Muscle of leg (tissue), 3 donors: ENCODE measurements at regions not wholly inside any gene's neighbourhood (a gene's known extent, or its start where the extent isn't known, plus 50 kb on each side); places are given as distances from the start of the nearest gene placed in this dataset.
A peak's percentile ranks its signal among the peaks of the same experiment; 100 is the strongest.

Experiments used
- DNase-seq: peaks from one replicate; pipeline ENCODE4 v3.0.0; 2013
- H3K27ac ChIP-seq: one replicate; pipeline ENCODE4 v1.5.1; 2013; ENCODE audit warnings: mild to moderate bottlenecking, low read length, control low read depth
- H3K27me3 ChIP-seq: one replicate; pipeline ENCODE4 v1.6.1; 2013; ENCODE audit warnings: low read length; ENCODE audit not compliant: control insufficient read depth, insufficient read depth
- H3K36me3 ChIP-seq: one replicate; pipeline ENCODE4 v1.6.1; 2013; ENCODE audit warnings: low read length; ENCODE audit not compliant: control insufficient read depth, insufficient read depth
- H3K4me1 ChIP-seq: one replicate; pipeline ENCODE4 v1.6.1; 2013; ENCODE audit warnings: low read length; ENCODE audit not compliant: control insufficient read depth, insufficient read depth
- H3K4me3 ChIP-seq: one replicate; pipeline ENCODE4 v1.5.1; 2013; ENCODE audit warnings: low read length, control low read depth
- H3K9me3 ChIP-seq: replicated peaks from 2 replicates; pipeline ENCODE4 v1.6.1; 2013; ENCODE audit warnings: low read depth, low read length; ENCODE audit not compliant: control insufficient read depth
- WGBS: methylation state at CpG from one replicate; pipeline ENCODE4 v1.1.5; 2013; ENCODE audit warnings: missing lambda C conversion rate; ENCODE audit not compliant: insufficient coverage; 5-methylcytosine and 5-hydroxymethylcytosine counted together

GRCh38 chrX:33741807-33742206, 390.3 kb downstream of the FAM47A start:
- Histone ChIP-seq H3K4me3 (no peak overlapping the region), H3K27ac (no peak overlapping the region), H3K27me3 (no peaks in the 10 kb centered on the region), H3K4me1 (no peaks in the 10 kb centered on the region), H3K9me3 (no peaks in the 10 kb centered on the region), H3K36me3 (no peaks in the 10 kb centered on the region)
- 67% methylated on average over 7 of the region's 11 CpGs for WGBS
- no peak for DNase-seq

- H3K4me3 ChIP-seq, result no peak overlapping the region
- no peak overlapping the region for H3K27ac ChIP-seq
- no peaks in the 10 kb centered on the region for H3K9me3 ChIP-seq
- DNase-seq, result peak; percentile 7
- H3K4me1 ChIP-seq, result no peaks in the 10 kb centered on the region
- WGBS, result no CpG with 5 or more reads among the region's 1 CpG
- H3K27me3 ChIP-seq, result no peaks in the 10 kb centered on the region
- no peaks in the 10 kb centered on the region for H3K36me3 ChIP-seq
These were observed 396.9 kb downstream of the FAM47A start for GRCh38 chrX:33735182-33735581.

- Histone ChIP-seq H3K36me3 (no peaks in the 10 kb centered on the region), H3K27me3 (peaks cover 12% of the 10 kb centered on the region), H3K4me1 (no peaks in the 10 kb centered on the region), H3K9me3 (no peaks in the 10 kb centered on the region), H3K27ac (peak overlapping the region; percentile 73), H3K4me3 (peak overlapping the region; percentile 50)
- DNase-seq, result peak; percentile 55
- WGBS, result 28% methylated on average over 30 of the region's 45 CpGs
These were observed 405.6 kb downstream of the FAM47A start for GRCh38 chrX:33726281-33727160.

- Histone ChIP-seq H3K9me3 (no peaks in the 10 kb centered on the region), H3K4me1 (no peaks in the 10 kb centered on the region), H3K27me3 (peaks cover 12% of the 10 kb centered on the region), H3K27ac (peak overlapping the region; percentile 73), H3K4me3 (peak overlapping the region; percentile 50), H3K36me3 (no peaks in the 10 kb centered on the region)
- 6% methylated on average over 12 of the region's 15 CpGs for WGBS
- peak; percentile 89 for DNase-seq
These were observed 406.4 kb downstream of the FAM47A start for GRCh38 chrX:33725535-33726210.

- no peak overlapping the region for H3K27ac ChIP-seq
- no peak for DNase-seq
- H3K9me3 ChIP-seq, result no peaks in the 10 kb centered on the region
- peaks cover 12% of the 10 kb centered on the region for H3K27me3 ChIP-seq
- no peaks in the 10 kb centered on the region for H3K36me3 ChIP-seq
- no peaks in the 10 kb centered on the region for H3K4me1 ChIP-seq
- no CpG with 5 or more reads among the region's 1 CpG for WGBS
- no peak overlapping the region for H3K4me3 ChIP-seq
These were observed 410.2 kb downstream of the FAM47A start for GRCh38 chrX:33721927-33722326.

- DNase-seq, result no peak
- no peaks in the 10 kb centered on the region for H3K9me3 ChIP-seq
- WGBS, result no CpG with 5 or more reads among the region's 1 CpG
- no peak overlapping the region for H3K4me3 ChIP-seq
- H3K36me3 ChIP-seq, result no peaks in the 10 kb centered on the region
- no peaks in the 10 kb centered on the region for H3K4me1 ChIP-seq
- no peak overlapping the region for H3K27ac ChIP-seq
- no peaks in the 10 kb centered on the region for H3K27me3 ChIP-seq
These were observed 446.0 kb downstream of the FAM47A start for GRCh38 chrX:33686105-33686504.
